GM18870 (cell line): ENCODE measurements at regions not wholly inside any gene's neighbourhood (a gene's known extent, or its start where the extent isn't known, plus 50 kb on each side); places are given as distances from the start of the nearest gene placed in this dataset.
"Not testable (repeated sequence)": the region's sequence is repeated elsewhere in the genome, so short reads cannot be mapped to it uniquely, and the experiment has no call there.

Experiments
- ATAC-seq: cut with Tn5 transposase; IDR thresholded peaks from one replicate; pipeline ENCODE4 v1.9.1; 2021; ENCODE audit warnings: moderate library complexity; ENCODE audit not compliant: unreplicated experiment

GRCh38 chrX:150273575-150274294 lies 89.4 kb upstream of the MAMLD1 start:
- ATAC-seq = not testable (repeated sequence)

- ATAC-seq = no peak
Observed at GRCh38 chrX:150282953-150283352, 80.2 kb upstream of the MAMLD1 start.

DNA sequence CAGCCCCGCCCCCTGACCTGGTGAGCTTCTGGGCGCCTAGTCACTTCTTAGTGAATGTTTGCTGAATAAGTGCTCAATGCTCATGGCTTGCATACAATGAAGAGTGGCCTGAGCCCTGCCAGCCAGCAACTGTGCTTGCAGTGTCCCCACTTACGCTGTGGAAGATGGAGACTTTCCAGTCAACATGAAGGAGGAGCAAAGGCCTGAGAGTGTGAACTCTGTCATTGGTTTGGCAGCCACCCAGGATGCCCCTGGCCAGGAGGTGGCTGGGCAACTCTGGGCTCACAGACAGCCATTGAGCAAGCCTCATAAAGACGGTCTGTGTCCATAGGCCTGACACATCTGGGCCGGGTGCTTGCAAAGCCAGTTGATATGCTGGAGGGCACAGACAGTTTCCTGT lies 72.1 kb upstream of the MAMLD1 start:
- ATAC-seq = no peak

- no peak for ATAC-seq
Observed at GRCh38 chrX:150293311-150294013, 69.7 kb upstream of the MAMLD1 start.

DNA sequence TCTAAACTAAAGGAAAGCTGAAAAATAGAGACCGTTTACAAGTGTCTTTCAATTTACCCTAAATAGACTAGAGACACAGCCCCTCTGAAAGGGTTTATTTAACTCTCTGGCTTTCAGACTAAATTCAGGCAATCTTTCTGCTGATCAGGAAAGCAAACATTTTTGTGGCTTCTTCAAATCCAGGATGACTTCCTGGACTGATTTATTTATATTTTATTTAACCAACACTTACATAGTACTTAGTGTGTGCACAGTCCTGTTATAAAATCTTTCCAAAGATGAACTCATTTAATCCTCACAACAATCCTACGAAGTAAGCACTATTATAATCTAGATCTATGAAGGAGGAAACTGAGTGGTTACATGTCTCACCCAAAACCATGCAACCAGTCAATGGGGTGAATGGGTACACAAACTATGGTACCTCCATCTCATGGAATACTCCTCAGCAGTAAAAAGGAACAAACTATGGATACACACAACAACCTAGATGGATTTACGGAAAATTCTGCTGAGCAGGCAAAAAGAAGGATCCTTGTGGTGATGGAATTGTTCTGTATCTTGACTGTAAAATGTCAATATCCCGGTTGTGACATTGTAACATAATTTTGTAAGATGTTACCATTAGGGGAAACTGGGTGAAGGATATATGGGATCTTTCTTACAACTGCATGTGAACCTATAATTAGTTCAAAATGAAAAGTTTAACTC lies 64.1 kb upstream of the MAMLD1 start:
- ATAC-seq = no peak

GRCh38 chrX:150299579-150299978 lies 63.5 kb upstream of the MAMLD1 start:
- no peak for ATAC-seq

- ATAC-seq = no peak
Observed at GRCh38 chrX:150303386-150304097, 59.6 kb upstream of the MAMLD1 start.

- no peak for ATAC-seq
Observed at GRCh38 chrX:150306002-150306401, 57.1 kb upstream of the MAMLD1 start.

GRCh38 chrX:150308041-150308440 lies 55.1 kb upstream of the MAMLD1 start:
- ATAC-seq = no peak

DNA sequence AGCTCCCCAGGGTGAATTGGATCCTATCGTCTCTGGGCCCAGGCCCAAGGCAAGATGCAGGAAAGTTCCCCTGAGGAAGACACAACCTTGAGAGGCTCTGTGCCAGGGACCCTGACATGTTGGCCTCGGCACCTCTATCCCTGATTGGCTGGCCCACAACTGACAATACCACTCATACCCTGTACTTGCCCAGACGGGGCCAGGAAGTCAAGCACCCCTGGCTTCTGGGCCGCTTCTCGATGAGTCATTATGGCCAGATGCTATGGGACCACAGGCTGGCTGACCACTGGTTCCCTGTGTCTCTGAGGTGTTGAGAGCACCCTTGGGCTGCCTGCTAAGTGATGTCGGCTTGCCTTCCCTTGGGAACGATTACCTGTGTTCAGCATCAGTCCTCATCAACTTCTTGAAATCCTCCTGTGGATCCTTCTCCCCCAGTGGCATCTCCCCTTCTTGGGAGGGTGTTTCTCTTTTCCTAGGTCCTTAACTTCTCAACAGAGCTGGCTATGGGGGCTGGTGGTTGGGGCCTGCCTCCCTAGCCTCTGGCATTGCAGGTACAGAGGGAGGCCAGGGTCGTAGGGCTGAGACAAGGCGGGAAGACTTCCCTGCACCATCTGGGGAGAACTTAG lies 54.5 kb upstream of the MAMLD1 start:
- no peak for ATAC-seq

- ATAC-seq = no peak
Observed at GRCh38 chrX:150310417-150310816, 52.7 kb upstream of the MAMLD1 start.

GRCh38 chrX:150310881-150311280 lies 52.2 kb upstream of the MAMLD1 start:
- no peak for ATAC-seq

- no peak for ATAC-seq
Observed at GRCh38 chrX:150312931-150313330, 50.2 kb upstream of the MAMLD1 start.
